ENCODE measurements at regions not wholly inside any gene's neighbourhood (a gene's known extent, or its start where the extent isn't known, plus 50 kb on each side); places are given as distances from the start of the nearest gene placed in this dataset.

DNA sequence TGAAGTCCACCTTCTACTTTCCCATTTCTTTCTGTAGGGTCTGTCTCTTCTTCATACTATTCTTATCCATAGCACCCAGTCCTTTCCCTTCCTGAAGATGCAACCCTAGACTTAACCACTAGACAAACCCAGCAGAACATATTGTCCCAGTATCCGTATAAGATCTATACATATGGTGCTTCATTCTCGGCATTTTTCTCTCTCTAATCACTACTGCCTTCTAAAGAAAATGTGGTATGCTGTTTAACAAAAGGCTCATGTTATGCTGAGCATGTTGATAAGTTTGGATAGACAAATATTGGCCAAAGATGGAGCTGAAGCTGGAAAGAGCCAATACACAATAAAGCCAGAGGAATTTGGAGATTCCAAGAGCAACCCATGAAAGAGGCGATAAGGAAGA, 212.6 kb downstream of the MAFB start:
- Histone ChIP-seq H2BK5ac (ENCODE audit: low read depth, low read length) (no peak overlapping the region), H3K4me2 (ENCODE audit: insufficient read depth in 1 of 2, low read depth in 2 of 2, low read length in 2 of 2) (no peak overlapping the region), H3K36me3 (ENCODE audit: control insufficient read depth in 2 of 4, insufficient read depth in 4 of 4, low read length in 3 of 4) (no peaks in the 10 kb centered on the region), H4K20me1 (replicated peaks in 1 of 2; ENCODE audit: control insufficient read depth in 1 of 2, insufficient read depth in 2 of 2, low read length in 2 of 2) (no peaks in the 10 kb centered on the region), H3K27me3 (replicated peaks in 1 of 4; ENCODE audit: control insufficient read depth in 3 of 4, extremely low read depth in 1 of 4, insufficient read depth in 3 of 4, low read length in 3 of 4) (no peaks in the 10 kb centered on the region), H3K4me3 (ENCODE audit: extremely low read depth in 1 of 4, insufficient read depth in 2 of 4, low read depth in 3 of 4, low read length in 4 of 4) (no peak overlapping the region), H2AFZ (ENCODE audit: low read length) (no peak overlapping the region), H3K4me1 (replicated peaks in 1 of 4; ENCODE audit: control insufficient read depth in 3 of 4, insufficient read depth in 4 of 4, low read length in 3 of 4) (no peaks in the 10 kb centered on the region), H2BK20ac (ENCODE audit: low read length) (no peak overlapping the region), H3K79me2 (ENCODE audit: control insufficient read depth in 1 of 2, insufficient read depth in 2 of 2, low read length in 2 of 2) (no peaks in the 10 kb centered on the region), H3K23ac (ENCODE audit: insufficient read length) (no peak overlapping the region), H3K4ac (replicated peaks; ENCODE audit: insufficient read length, low read depth, low read length) (no peak overlapping the region), H3K27ac (ENCODE audit: low read depth, low read length) (no peak overlapping the region), H2AK5ac (ENCODE audit: low read depth, low read length) (no peak overlapping the region), H3K56ac (replicated peaks; ENCODE audit: insufficient read length, low read depth, low read length) (no peak overlapping the region), H3K79me1 (ENCODE audit: low read depth, low read length) (no peaks in the 10 kb centered on the region), H2BK12ac (ENCODE audit: low read depth, low read length) (no peak overlapping the region), H2BK15ac (ENCODE audit: low read length) (no peak overlapping the region), H4K5ac (ENCODE audit: insufficient read length, low read depth, low read length) (no peak overlapping the region), H4K91ac (replicated peaks; ENCODE audit: insufficient read length, low read length) (no peak overlapping the region), H3K14ac (ENCODE audit: insufficient read length) (no peak overlapping the region), H3K9me3 (ENCODE audit: insufficient read depth in 2 of 2, low read depth in 1 of 2, low read length in 1 of 2) (no peaks in the 10 kb centered on the region), H3K18ac (ENCODE audit: extremely low read depth, low read length) (no peak overlapping the region), H3K9ac (replicated peaks in 1 of 4; ENCODE audit: extremely low read depth in 1 of 4, low read depth in 3 of 4, low read length in 3 of 4) (no peak overlapping the region), H2BK120ac (replicated peaks; ENCODE audit: low read depth, low read length) (no peak overlapping the region), H3K23me2 (ENCODE audit: low read depth, low read length) (no peaks in the 10 kb centered on the region), H4K8ac (ENCODE audit: extremely low read depth, insufficient read depth, low read length) (no peak overlapping the region)
- DNase-seq (ENCODE audit: low read depth in 1 of 2, low spot score in 2 of 2) (no peak), FAIRE-seq (no peak)
- ChIA-PET POLR2A (ENCODE audit: partially characterized antibody) (no interaction called here), CTCF (ENCODE audit: partially characterized antibody) (no interaction called here)
- WGBS, 2 experiments (ENCODE audit: extremely low coverage in 1 of 2, insufficient coverage in 1 of 2, insufficient read length in 1 of 2, insufficient replicate concordance in 2 of 2, low coverage in 1 of 2, low lambda C conversion rate in 2 of 2, missing lambda C conversion rate in 1 of 2): 82% methylated on average over 3 of the region's 3 CpGs; no CpG with 5 or more reads in 1 of the 2 experiments
- TF ChIP-seq BACH1 (IDR thresholded peaks at IDR 0.05; ENCODE audit: low read length): no peak
- TF ChIP-seq, protein P1, sequence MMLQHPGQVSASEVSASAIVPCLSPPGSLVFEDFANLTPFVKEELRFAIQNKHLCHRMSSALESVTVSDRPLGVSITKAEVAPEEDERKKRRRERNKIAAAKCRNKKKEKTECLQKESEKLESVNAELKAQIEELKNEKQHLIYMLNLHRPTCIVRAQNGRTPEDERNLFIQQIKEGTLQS (IDR thresholded peaks at IDR 0.05; ENCODE audit: insufficient read depth, low read depth, low read length): no peak
- TF ChIP-seq JUND (IDR thresholded peaks at IDR 0.05; ENCODE audit: low read length): no peak
- no peak for TF ChIP-seq SAP30 (IDR thresholded peaks at IDR 0.05; ENCODE audit: insufficient read depth, insufficient replicate concordance, low read length)
- TF ChIP-seq TEAD4 (IDR thresholded peaks at IDR 0.05; ENCODE audit: low read depth, low read length): no peak
- TF ChIP-seq GTF2F1 (IDR thresholded peaks at IDR 0.05; ENCODE audit: borderline replicate concordance, low read depth, low read length): no peak
- TF ChIP-seq TBP (IDR thresholded peaks at IDR 0.05; ENCODE audit: low read depth, low read length): no peak
- no peak for TF ChIP-seq NANOG (IDR thresholded peaks at IDR 0.05; ENCODE audit: insufficient read depth, low read depth, low read length, poor library complexity, severe bottlenecking)
- TF ChIP-seq MAFK (IDR thresholded peaks at IDR 0.05; ENCODE audit: low read depth, low read length): no peak
- TF ChIP-seq HDAC2 (IDR thresholded peaks at IDR 0.05; ENCODE audit: borderline replicate concordance in 1 of 2, low read depth in 2 of 2, low read length in 2 of 2): no peak
- TF ChIP-seq HDAC6 (IDR thresholded peaks at IDR 0.05; ENCODE audit: low read depth, low read length): no peak
- no peak for TF ChIP-seq JUN (IDR thresholded peaks at IDR 0.05; ENCODE audit: low read depth, low read length)
- TF ChIP-seq, protein P2, sequence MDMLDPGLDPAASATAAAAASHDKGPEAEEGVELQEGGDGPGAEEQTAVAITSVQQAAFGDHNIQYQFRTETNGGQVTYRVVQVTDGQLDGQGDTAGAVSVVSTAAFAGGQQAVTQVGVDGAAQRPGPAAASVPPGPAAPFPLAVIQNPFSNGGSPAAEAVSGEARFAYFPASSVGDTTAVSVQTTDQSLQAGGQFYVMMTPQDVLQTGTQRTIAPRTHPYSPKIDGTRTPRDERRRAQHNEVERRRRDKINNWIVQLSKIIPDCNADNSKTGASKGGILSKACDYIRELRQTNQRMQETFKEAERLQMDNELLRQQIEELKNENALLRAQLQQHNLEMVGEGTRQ (IDR thresholded peaks at IDR 0.05; ENCODE audit: low read length): no peak
